ENCODE measurements at regions not wholly inside any gene's neighbourhood (a gene's known extent, or its start where the extent isn't known, plus 50 kb on each side); places are given as distances from the start of the nearest gene placed in this dataset.

- in situ Hi-C loops (cut with MboI) = no loop called here
- Histone ChIP-seq H3K9me3 (replicated peaks; ENCODE audit: control insufficient read depth, insufficient read depth, low read length) (no peaks in the 10 kb centered on the region), H3K79me2 (ENCODE audit: control insufficient read depth, insufficient read depth, low read length) (no peaks in the 10 kb centered on the region), H3K4me3 (no peak overlapping the region), H3K27me3 (replicated peaks in 1 of 2; ENCODE audit: control insufficient read depth in 2 of 2, insufficient read depth in 2 of 2, low read length in 1 of 2) (peaks cover 1 to 3% of the 10 kb centered on the region in 2 experiments; a peak in 2 of 4 replicates), H2AFZ (ENCODE audit: control insufficient read depth, low read depth, low read length) (no peak overlapping the region), H3K27ac (ENCODE audit: control insufficient read depth, insufficient read depth) (no peak overlapping the region), H3K4me1 (ENCODE audit: control insufficient read depth, insufficient read depth, low read length) (no peaks in the 10 kb centered on the region), H4K20me1 (ENCODE audit: control insufficient read depth, insufficient read depth) (no peaks in the 10 kb centered on the region), H3K4me2 (ENCODE audit: control insufficient read depth, insufficient read depth) (no peak overlapping the region), H3K36me3 (ENCODE audit: control insufficient read depth in 2 of 2, insufficient read depth in 2 of 2, low read length in 1 of 2) (no peaks in the 10 kb centered on the region), H3K9ac (ENCODE audit: control insufficient read depth, insufficient read depth, low read length) (no peak overlapping the region)
- RAD21 ChIA-PET (ENCODE audit: unreplicated experiment) = no interaction called here
- 10% methylated on average over 5 of the region's 5 CpGs for WGBS (ENCODE audit: insufficient coverage, insufficient replicate concordance, low lambda C conversion rate, missing lambda C conversion rate)
- intact Hi-C loops (cut with micrococcal nuclease; ENCODE audit: unreplicated experiment) = no loop called here
- FAIRE-seq = no peak
- POLR2A ChIA-PET = no interaction called here
- ATAC-seq = no peak
- SMC1A ChIA-PET (ENCODE audit: uncharacterized antibody, unreplicated experiment) = no interaction called here
- DNase-seq (ENCODE audit: low read depth, low spot score) = no peak
- CTCF ChIA-PET = no interaction called here
- TF ChIP-seq ZNF687 (IDR thresholded peaks at IDR 0.05) (no peak), CREM (IDR thresholded peaks at IDR 0.05; ENCODE audit: low read depth) (no peak), DPF2 (IDR thresholded peaks at IDR 0.05) (no peak), EGR1 (IDR thresholded peaks at IDR 0.05; ENCODE audit: borderline replicate concordance in 1 of 2, low read depth in 2 of 2, low read length in 2 of 2) (no peak), PRDM15 (CRISPR knock-in tag; IDR thresholded peaks at IDR 0.05) (no peak), ZZZ3 (IDR thresholded peaks at IDR 0.05; ENCODE audit: control insufficient read depth, insufficient read length, low read depth) (no peak), ZNF622 (IDR thresholded peaks at IDR 0.05) (no peak)
- BruUV-seq (replicated peaks) = no TSS peak
Measured at GRCh38 chr7:35375516-35375915, 121.6 kb upstream of the TBX20 start.

Measured in GM12878 (cell line).